Ascending aorta (tissue), 2 donors: ENCODE measurements at regions not wholly inside any gene's neighbourhood (a gene's known extent, or its start where the extent isn't known, plus 50 kb on each side); places are given as distances from the start of the nearest gene placed in this dataset.

Experiments used
- DNase-seq, 2 donors: peaks; one replicate each; pipeline ENCODE4 v3.0.0-alpha.2; 2019; ENCODE audit warnings: low spot score in 2 of 2
- H3K27ac ChIP-seq, 2 donors: fragments of 200-600 bp; sonication (generic); one replicate each; pipeline ENCODE4 v1.5.1; 2016 to 2017; ENCODE audit warnings: mild to moderate bottlenecking in 1 of 2
- H3K27me3 ChIP-seq: fragments of 200-600 bp; sonication (generic); one replicate; pipeline ENCODE4 v1.5.1; 2017
- H3K36me3 ChIP-seq, 2 donors: fragments of 200-600 bp; sonication (generic); one replicate each; pipeline ENCODE4 v1.5.1; 2016
- H3K4me1 ChIP-seq, 2 donors: fragments of 200-600 bp; sonication (generic); one replicate each; pipeline ENCODE4 v1.5.1; 2016 to 2017; ENCODE audit warnings: mild to moderate bottlenecking in 1 of 2
- H3K4me3 ChIP-seq, 2 donors: fragments of 200-600 bp; sonication (generic); one replicate each; pipeline ENCODE4 v1.5.1; 2016 to 2017; ENCODE audit warnings: mild to moderate bottlenecking in 1 of 2
- H3K9me3 ChIP-seq, 2 donors: fragments of 200-600 bp; sonication (generic); one replicate each; pipeline ENCODE4 v1.5.1; 2016
- intact Hi-C: fragments of 100-400 bp; cut with DNase I; formaldehyde crosslinking; loops from one replicate; pipeline ENCODE4 v1.15.1; 2023
- TF ChIP-seq, protein P1 (sequence below), 3 experiments: fragments of 200-600 bp in 2 of 3; fragments of 450-650 bp in 1 of 3; sonication (generic) in 2 of 3; IDR thresholded peaks; one replicate each; pipeline ENCODE4 v1.5.1; 2016 to 2019; ENCODE audit warnings: antibody characterized with exemption in 3 of 3, mild to moderate bottlenecking in 1 of 3, moderate library complexity in 1 of 3

DNA sequence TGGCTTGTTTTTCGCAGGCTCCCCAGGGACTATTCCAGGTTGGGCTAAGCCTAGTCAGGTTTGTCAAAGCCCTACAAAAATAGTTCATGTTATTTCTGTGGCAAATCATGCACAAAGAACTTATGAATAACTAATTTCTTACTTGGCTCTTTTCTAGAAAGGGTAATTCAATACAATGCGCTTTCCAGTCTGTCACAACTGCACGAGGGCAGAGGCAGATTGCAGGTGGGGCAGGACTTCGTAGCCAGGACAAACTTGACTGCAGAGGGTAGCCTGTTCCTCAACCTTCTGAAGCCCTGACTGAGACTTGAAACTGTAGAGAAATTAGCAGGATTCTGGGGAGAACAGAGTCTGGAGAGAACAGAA is 253.5 kb downstream of the QKI start:
- DNase-seq: no peak
- H3K27me3 ChIP-seq: no peaks in the 10 kb centered on the region
- no peak overlapping the region for H3K4me3 ChIP-seq
- no peaks in the 10 kb centered on the region for H3K4me1 ChIP-seq
- H3K36me3 ChIP-seq: no peaks in the 10 kb centered on the region
- TF ChIP-seq, protein P1, sequence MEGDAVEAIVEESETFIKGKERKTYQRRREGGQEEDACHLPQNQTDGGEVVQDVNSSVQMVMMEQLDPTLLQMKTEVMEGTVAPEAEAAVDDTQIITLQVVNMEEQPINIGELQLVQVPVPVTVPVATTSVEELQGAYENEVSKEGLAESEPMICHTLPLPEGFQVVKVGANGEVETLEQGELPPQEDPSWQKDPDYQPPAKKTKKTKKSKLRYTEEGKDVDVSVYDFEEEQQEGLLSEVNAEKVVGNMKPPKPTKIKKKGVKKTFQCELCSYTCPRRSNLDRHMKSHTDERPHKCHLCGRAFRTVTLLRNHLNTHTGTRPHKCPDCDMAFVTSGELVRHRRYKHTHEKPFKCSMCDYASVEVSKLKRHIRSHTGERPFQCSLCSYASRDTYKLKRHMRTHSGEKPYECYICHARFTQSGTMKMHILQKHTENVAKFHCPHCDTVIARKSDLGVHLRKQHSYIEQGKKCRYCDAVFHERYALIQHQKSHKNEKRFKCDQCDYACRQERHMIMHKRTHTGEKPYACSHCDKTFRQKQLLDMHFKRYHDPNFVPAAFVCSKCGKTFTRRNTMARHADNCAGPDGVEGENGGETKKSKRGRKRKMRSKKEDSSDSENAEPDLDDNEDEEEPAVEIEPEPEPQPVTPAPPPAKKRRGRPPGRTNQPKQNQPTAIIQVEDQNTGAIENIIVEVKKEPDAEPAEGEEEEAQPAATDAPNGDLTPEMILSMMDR (IDR thresholded peaks at IDR 0.05): no peak
- intact Hi-C loops: no loop called here
- no peaks in the 10 kb centered on the region for H3K9me3 ChIP-seq
- H3K27ac ChIP-seq: no peak overlapping the region

- TF ChIP-seq, protein P1 (IDR thresholded peaks at IDR 0.05): no peak
- H3K27me3 ChIP-seq: no peaks in the 10 kb centered on the region
- H3K4me1 ChIP-seq: no peaks in the 10 kb centered on the region
- no peak overlapping the region for H3K4me3 ChIP-seq
- no peak overlapping the region for H3K27ac ChIP-seq
- intact Hi-C loops: no loop called here
- DNase-seq: peak in 1 of 2 donors; percentile 66
- H3K9me3 ChIP-seq: no peaks in the 10 kb centered on the region
- no peaks in the 10 kb centered on the region for H3K36me3 ChIP-seq
Observed at GRCh38 chr6:163667372-163668060, 253.0 kb downstream of the QKI start.

- no peak overlapping the region for H3K27ac ChIP-seq
- no peaks in the 10 kb centered on the region for H3K9me3 ChIP-seq
- no peak overlapping the region for H3K4me3 ChIP-seq
- H3K27me3 ChIP-seq: no peaks in the 10 kb centered on the region
- no peak for DNase-seq
- TF ChIP-seq, protein P1 (IDR thresholded peaks at IDR 0.05): no peak
- H3K36me3 ChIP-seq: no peaks in the 10 kb centered on the region
- no peaks in the 10 kb centered on the region for H3K4me1 ChIP-seq
- intact Hi-C loops: no loop called here
Observed at GRCh38 chr6:163665464-163665863, 250.9 kb downstream of the QKI start.

DNA sequence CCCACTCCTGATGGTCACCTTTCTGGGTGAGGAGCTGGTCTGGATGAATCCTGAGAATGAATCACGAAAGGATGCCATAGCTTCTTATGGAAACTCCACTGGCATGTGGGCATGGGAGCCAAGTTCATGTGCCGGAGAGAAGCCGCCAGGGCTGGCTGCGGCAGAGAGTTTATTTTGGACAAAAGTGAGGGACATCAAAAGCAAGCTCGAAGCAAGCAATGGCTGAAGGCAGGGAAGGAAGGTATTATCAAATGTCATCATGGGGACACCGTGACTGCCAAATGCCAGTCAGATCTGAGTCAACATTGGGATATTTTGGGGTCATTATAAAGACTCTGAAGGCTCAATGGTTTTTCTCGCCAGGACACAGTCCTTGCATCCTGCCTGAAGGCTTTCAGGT is 249.1 kb downstream of the QKI start:
- no peaks in the 10 kb centered on the region for H3K4me1 ChIP-seq
- no peaks in the 10 kb centered on the region for H3K27me3 ChIP-seq
- H3K36me3 ChIP-seq: no peaks in the 10 kb centered on the region
- intact Hi-C loops: no loop called here
- DNase-seq: no peak
- TF ChIP-seq, protein P1 (IDR thresholded peaks at IDR 0.05): no peak
- H3K4me3 ChIP-seq: no peak overlapping the region
- H3K27ac ChIP-seq: no peak overlapping the region
- no peaks in the 10 kb centered on the region for H3K9me3 ChIP-seq

GRCh38 chr6:163662604-163663225 is 248.2 kb downstream of the QKI start:
- H3K27me3 ChIP-seq: no peaks in the 10 kb centered on the region
- H3K27ac ChIP-seq: no peak overlapping the region
- H3K4me1 ChIP-seq: no peaks in the 10 kb centered on the region
- DNase-seq: no peak
- no peak overlapping the region for H3K4me3 ChIP-seq
- no peaks in the 10 kb centered on the region for H3K9me3 ChIP-seq
- TF ChIP-seq, protein P1 (IDR thresholded peaks at IDR 0.05): no peak
- intact Hi-C loops: no loop called here
- H3K36me3 ChIP-seq: no peaks in the 10 kb centered on the region
